ENCODE measurements at regions not wholly inside any gene's neighbourhood (a gene's known extent, or its start where the extent isn't known, plus 50 kb on each side); places are given as distances from the start of the nearest gene placed in this dataset.

DNA sequence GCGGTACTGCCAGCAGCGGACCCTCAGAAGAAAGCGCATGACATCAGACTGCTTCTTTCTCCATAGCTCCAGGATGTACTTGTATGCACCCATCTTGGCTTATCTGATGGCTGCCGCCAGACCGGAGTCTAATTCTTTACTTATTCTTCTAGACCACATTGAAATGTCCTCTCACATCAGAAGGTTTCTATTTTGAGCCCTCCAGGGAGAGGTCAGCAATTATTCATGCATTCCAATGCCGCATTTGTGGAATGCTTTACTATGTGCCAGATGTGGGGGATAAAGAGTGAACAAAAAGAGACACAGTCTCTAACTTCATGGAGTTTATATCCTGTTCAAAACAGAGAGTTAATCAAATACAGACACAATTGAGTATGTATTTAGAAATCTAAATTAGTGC is 230.1 kb downstream of the MIAT start:
- H3K36me3 ChIP-seq (ENCODE audit: control insufficient read depth in 1 of 2, insufficient read depth in 2 of 2, low read depth in 1 of 2, low read length in 2 of 2), result no peaks in the 10 kb centered on the region
- no peak overlapping the region for H3K23ac ChIP-seq (ENCODE audit: low read length in 2 of 2)
- peak overlapping the region; percentile 88 for H3K27ac ChIP-seq (ENCODE audit: low read length, poor library complexity, severe bottlenecking)
- peak overlapping the region; percentile 79 for H2BK5ac ChIP-seq (ENCODE audit: low read depth, low read length, poor library complexity, severe bottlenecking)
- no peak overlapping the region for H2BK15ac ChIP-seq (ENCODE audit: low read depth, poor library complexity, severe bottlenecking)
- 13% methylated on average over 6 of the region's 6 CpGs for WGBS
- H3K9ac ChIP-seq (ENCODE audit: low read length), result no peak overlapping the region
- H4K91ac ChIP-seq (ENCODE audit: low read length), result no peak overlapping the region
- H3K4ac ChIP-seq (ENCODE audit: low read depth in 1 of 2, low read length in 2 of 2), result no peak overlapping the region
- no peak overlapping the region for H4K8ac ChIP-seq (ENCODE audit: low read length)
- H3K14ac ChIP-seq (ENCODE audit: low read length in 2 of 2), result no peak overlapping the region
- H3K9me3 ChIP-seq (ENCODE audit: control insufficient read depth, low read length), result no peaks in the 10 kb centered on the region
- H3K4me3 ChIP-seq (ENCODE audit: insufficient read depth in 1 of 2, low read depth in 1 of 2, low read length in 2 of 2), result no peak overlapping the region
- H3K4me2 ChIP-seq (ENCODE audit: low read length, poor library complexity, severe bottlenecking), result peak overlapping the region; percentile 23
- peaks cover 26% of the 10 kb centered on the region for H3K4me1 ChIP-seq (ENCODE audit: control insufficient read depth, insufficient read depth, low read depth, low read length)
- no peak overlapping the region for H2BK120ac ChIP-seq (ENCODE audit: low read depth, low read length)
- DNase-seq, result peak; percentile 83
- H3K79me1 ChIP-seq (replicated peaks; ENCODE audit: low read length, poor library complexity, severe bottlenecking), result no peaks in the 10 kb centered on the region
- H2AK5ac ChIP-seq (ENCODE audit: low read length, severe bottlenecking), result peak overlapping the region; percentile 89
- H2BK12ac ChIP-seq (ENCODE audit: low read length in 2 of 2), result peak overlapping the region in 1 of 2 experiments; percentile 24
- H3K18ac ChIP-seq (ENCODE audit: low read depth in 1 of 2, low read length in 2 of 2), result peak overlapping the region in 1 of 2 experiments; percentile 68
- no peak overlapping the region for H2AFZ ChIP-seq (ENCODE audit: low read depth, low read length)
- H3K27me3 ChIP-seq (ENCODE audit: control insufficient read depth in 1 of 2, insufficient read depth in 1 of 2, low read length in 2 of 2), result peaks cover 0 to 9% of the 10 kb centered on the region in 2 experiments

DNA sequence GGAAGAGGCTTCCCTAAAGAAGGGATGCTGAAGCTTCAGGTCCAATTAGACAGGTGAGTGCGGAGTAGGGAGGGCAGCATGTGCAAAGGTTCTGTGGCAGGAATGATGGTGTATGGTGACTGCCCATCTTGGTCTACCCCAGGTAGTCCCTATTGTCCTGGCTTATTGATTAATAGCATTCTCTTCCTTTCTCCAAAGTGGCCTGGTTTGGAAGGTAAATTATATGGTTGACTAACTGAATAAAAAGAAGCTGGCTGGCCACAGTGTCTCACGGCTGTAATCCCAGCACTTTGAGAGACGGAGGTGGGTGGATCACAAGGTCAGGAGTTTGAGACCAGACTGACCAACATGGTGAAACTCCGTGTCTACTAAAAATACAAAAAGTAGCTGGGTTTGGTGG is 230.5 kb downstream of the MIAT start:
- Histone ChIP-seq H3K27ac (ENCODE audit: low read length, poor library complexity, severe bottlenecking) (peak overlapping the region; percentile 86), H3K9me3 (ENCODE audit: control insufficient read depth, low read length) (no peaks in the 10 kb centered on the region), H2BK5ac (ENCODE audit: low read depth, low read length, poor library complexity, severe bottlenecking) (no peak overlapping the region), H2BK12ac (ENCODE audit: low read length in 2 of 2) (peak overlapping the region in 1 of 2 experiments; percentile 27), H4K8ac (ENCODE audit: low read length) (no peak overlapping the region), H3K27me3 (ENCODE audit: control insufficient read depth in 1 of 2, insufficient read depth in 1 of 2, low read length in 2 of 2) (peaks cover 0 to 9% of the 10 kb centered on the region in 2 experiments), H2AFZ (ENCODE audit: low read depth, low read length) (no peak overlapping the region), H3K14ac (ENCODE audit: low read length in 2 of 2) (no peak overlapping the region), H3K9ac (ENCODE audit: low read length) (no peak overlapping the region), H3K4me2 (ENCODE audit: low read length, poor library complexity, severe bottlenecking) (no peak overlapping the region), H3K18ac (ENCODE audit: low read depth in 1 of 2, low read length in 2 of 2) (peak overlapping the region; percentile 5 to 54), H3K4me1 (ENCODE audit: control insufficient read depth, insufficient read depth, low read depth, low read length) (peaks cover 30% of the 10 kb centered on the region), H3K4me3 (ENCODE audit: insufficient read depth in 1 of 2, low read depth in 1 of 2, low read length in 2 of 2) (no peak overlapping the region), H3K79me1 (replicated peaks; ENCODE audit: low read length, poor library complexity, severe bottlenecking) (no peaks in the 10 kb centered on the region), H2BK120ac (ENCODE audit: low read depth, low read length) (no peak overlapping the region), H3K23ac (ENCODE audit: low read length in 2 of 2) (no peak overlapping the region), H2BK15ac (ENCODE audit: low read depth, poor library complexity, severe bottlenecking) (no peak overlapping the region), H3K4ac (ENCODE audit: low read depth in 1 of 2, low read length in 2 of 2) (peak overlapping the region in 1 of 2 experiments; percentile 3), H3K36me3 (ENCODE audit: control insufficient read depth in 1 of 2, insufficient read depth in 2 of 2, low read depth in 1 of 2, low read length in 2 of 2) (no peaks in the 10 kb centered on the region), H2AK5ac (ENCODE audit: low read length, severe bottlenecking) (peak overlapping the region; percentile 46), H4K91ac (ENCODE audit: low read length) (no peak overlapping the region)
- DNase-seq, result no peak
- 61% methylated on average over 4 of the region's 4 CpGs for WGBS

DNA sequence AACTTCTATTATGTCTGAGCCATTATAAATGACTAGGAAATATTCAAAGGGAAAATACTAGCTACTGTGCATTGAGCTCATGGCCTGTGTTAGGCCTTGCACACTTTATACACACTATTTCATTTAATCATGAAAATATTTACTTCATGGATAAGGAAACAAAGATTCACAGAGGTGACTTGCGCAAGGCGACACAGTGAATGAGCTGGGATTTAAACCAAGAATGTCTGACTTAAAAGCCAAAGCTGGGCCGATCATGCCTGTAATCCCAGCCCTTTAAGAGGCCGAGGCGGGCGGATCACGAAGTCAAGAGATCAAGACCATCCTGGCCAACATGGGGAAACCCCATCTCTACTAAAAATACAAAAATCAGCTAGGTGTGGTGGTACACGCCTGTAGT is 231.5 kb downstream of the MIAT start:
- Histone ChIP-seq H4K91ac (ENCODE audit: low read length) (no peak overlapping the region), H3K23ac (ENCODE audit: low read length in 2 of 2) (no peak overlapping the region), H2BK12ac (ENCODE audit: low read length in 2 of 2) (no peak overlapping the region), H2BK5ac (ENCODE audit: low read depth, low read length, poor library complexity, severe bottlenecking) (no peak overlapping the region), H3K36me3 (ENCODE audit: control insufficient read depth in 1 of 2, insufficient read depth in 2 of 2, low read depth in 1 of 2, low read length in 2 of 2) (no peaks in the 10 kb centered on the region), H2BK120ac (ENCODE audit: low read depth, low read length) (no peak overlapping the region), H3K27ac (ENCODE audit: low read length, poor library complexity, severe bottlenecking) (no peak overlapping the region), H2AK5ac (ENCODE audit: low read length, severe bottlenecking) (no peak overlapping the region), H2BK15ac (ENCODE audit: low read depth, poor library complexity, severe bottlenecking) (no peak overlapping the region), H3K9ac (ENCODE audit: low read length) (no peak overlapping the region), H3K79me1 (replicated peaks; ENCODE audit: low read length, poor library complexity, severe bottlenecking) (no peaks in the 10 kb centered on the region), H3K27me3 (ENCODE audit: control insufficient read depth in 1 of 2, insufficient read depth in 1 of 2, low read length in 2 of 2) (peaks cover 0 to 9% of the 10 kb centered on the region in 2 experiments), H3K18ac (ENCODE audit: low read depth in 1 of 2, low read length in 2 of 2) (no peak overlapping the region), H3K4ac (ENCODE audit: low read depth in 1 of 2, low read length in 2 of 2) (no peak overlapping the region), H3K9me3 (ENCODE audit: control insufficient read depth, low read length) (no peaks in the 10 kb centered on the region), H3K4me1 (ENCODE audit: control insufficient read depth, insufficient read depth, low read depth, low read length) (peaks cover 35% of the 10 kb centered on the region), H4K8ac (ENCODE audit: low read length) (no peak overlapping the region), H2AFZ (ENCODE audit: low read depth, low read length) (no peak overlapping the region), H3K4me2 (ENCODE audit: low read length, poor library complexity, severe bottlenecking) (no peak overlapping the region), H3K4me3 (ENCODE audit: insufficient read depth in 1 of 2, low read depth in 1 of 2, low read length in 2 of 2) (no peak overlapping the region), H3K14ac (ENCODE audit: low read length in 2 of 2) (no peak overlapping the region)
- WGBS, result 96% methylated on average over 8 of the region's 8 CpGs
- no peak for DNase-seq

DNA sequence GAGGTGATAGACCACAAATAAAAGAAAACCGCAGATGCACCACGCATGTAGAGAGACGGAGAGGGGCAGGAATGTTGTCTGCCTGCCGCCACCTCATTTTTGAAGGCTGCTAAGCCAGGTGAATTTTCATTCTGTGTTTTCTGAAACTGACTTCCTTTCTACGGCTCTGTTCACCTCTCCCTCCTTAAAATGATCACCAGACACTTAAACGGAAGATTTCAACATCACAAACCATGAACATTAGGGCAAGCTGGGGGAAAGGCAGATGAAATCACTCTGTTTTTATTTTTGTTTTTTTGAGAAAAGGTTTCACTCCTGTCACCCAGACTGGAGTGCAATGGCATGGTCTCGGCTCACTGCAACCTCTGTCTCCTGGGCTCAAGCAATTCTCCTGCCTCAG is 232.4 kb downstream of the MIAT start:
- no peak overlapping the region for H2BK12ac ChIP-seq (ENCODE audit: low read length in 2 of 2)

More for the DNA sequence above, 232.4 kb downstream of the MIAT start:
- Histone ChIP-seq H2AK5ac (ENCODE audit: low read length, severe bottlenecking) (no peak overlapping the region), H4K8ac (ENCODE audit: low read length) (no peak overlapping the region), H3K4me3 (ENCODE audit: insufficient read depth in 1 of 2, low read depth in 1 of 2, low read length in 2 of 2) (no peak overlapping the region), H3K4ac (ENCODE audit: low read depth in 1 of 2, low read length in 2 of 2) (no peak overlapping the region), H2BK5ac (ENCODE audit: low read depth, low read length, poor library complexity, severe bottlenecking) (no peak overlapping the region), H4K91ac (ENCODE audit: low read length) (no peak overlapping the region), H3K9ac (ENCODE audit: low read length) (no peak overlapping the region), H2BK15ac (ENCODE audit: low read depth, poor library complexity, severe bottlenecking) (no peak overlapping the region), H3K4me1 (ENCODE audit: control insufficient read depth, insufficient read depth, low read depth, low read length) (peaks cover 35% of the 10 kb centered on the region), H3K18ac (ENCODE audit: low read depth in 1 of 2, low read length in 2 of 2) (peak overlapping the region in 1 of 2 experiments; percentile 38), H2AFZ (ENCODE audit: low read depth, low read length) (no peak overlapping the region), H3K27ac (ENCODE audit: low read length, poor library complexity, severe bottlenecking) (no peak overlapping the region), H3K14ac (ENCODE audit: low read length in 2 of 2) (no peak overlapping the region), H3K36me3 (ENCODE audit: control insufficient read depth in 1 of 2, insufficient read depth in 2 of 2, low read depth in 1 of 2, low read length in 2 of 2) (no peaks in the 10 kb centered on the region), H2BK120ac (ENCODE audit: low read depth, low read length) (no peak overlapping the region), H3K23ac (ENCODE audit: low read length in 2 of 2) (no peak overlapping the region), H3K79me1 (replicated peaks; ENCODE audit: low read length, poor library complexity, severe bottlenecking) (no peaks in the 10 kb centered on the region), H3K4me2 (ENCODE audit: low read length, poor library complexity, severe bottlenecking) (no peak overlapping the region), H3K27me3 (ENCODE audit: control insufficient read depth in 1 of 2, insufficient read depth in 1 of 2, low read length in 2 of 2) (peaks cover 0 to 9% of the 10 kb centered on the region in 2 experiments), H3K9me3 (ENCODE audit: control insufficient read depth, low read length) (no peaks in the 10 kb centered on the region)
- peak; percentile 42 for DNase-seq
- WGBS, result 81% methylated on average over 5 of the region's 7 CpGs
